B cell (primary cell): ENCODE measurements at regions not wholly inside any gene's neighbourhood (a gene's known extent, or its start where the extent isn't known, plus 50 kb on each side); places are given as distances from the start of the nearest gene placed in this dataset.

ENCODE experiments used
- EZH2 ChIP-seq: IDR thresholded peaks from 2 replicates; pipeline ENCODE4 v1.6.1; 2012; ENCODE audit warnings: borderline replicate concordance, low read depth, mild to moderate bottlenecking, moderate library complexity, low read length; ENCODE audit not compliant: insufficient read depth, poor library complexity, severe bottlenecking
- TF ChIP-seq, protein P1 (sequence below): fragments of 200-600 bp; IDR thresholded peaks from one replicate; pipeline ENCODE4 v1.8.0; 2022; ENCODE audit warnings: antibody characterized with exemption, mild to moderate bottlenecking

DNA sequence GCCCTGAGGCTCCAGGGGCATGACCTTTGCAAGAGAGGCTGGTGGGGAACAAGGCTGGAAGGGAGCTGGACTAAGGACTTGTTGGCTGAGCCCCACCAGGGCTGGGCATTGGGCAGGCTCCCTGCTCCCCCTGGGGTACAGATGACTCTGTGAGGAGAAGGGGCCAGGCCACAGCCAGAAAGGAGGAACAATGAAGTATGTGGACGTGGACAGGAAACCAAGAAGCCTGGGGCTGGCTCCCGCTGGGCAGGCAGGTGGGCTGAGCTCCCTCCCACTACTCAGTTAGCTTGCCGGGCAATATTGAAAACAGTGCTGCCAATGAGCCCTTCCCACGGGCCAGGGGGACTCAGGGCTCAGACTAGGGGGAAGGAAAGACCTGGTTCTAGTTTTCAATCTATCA, 66.1 kb upstream of the SPTLC1 start:
- TF ChIP-seq, protein P1, sequence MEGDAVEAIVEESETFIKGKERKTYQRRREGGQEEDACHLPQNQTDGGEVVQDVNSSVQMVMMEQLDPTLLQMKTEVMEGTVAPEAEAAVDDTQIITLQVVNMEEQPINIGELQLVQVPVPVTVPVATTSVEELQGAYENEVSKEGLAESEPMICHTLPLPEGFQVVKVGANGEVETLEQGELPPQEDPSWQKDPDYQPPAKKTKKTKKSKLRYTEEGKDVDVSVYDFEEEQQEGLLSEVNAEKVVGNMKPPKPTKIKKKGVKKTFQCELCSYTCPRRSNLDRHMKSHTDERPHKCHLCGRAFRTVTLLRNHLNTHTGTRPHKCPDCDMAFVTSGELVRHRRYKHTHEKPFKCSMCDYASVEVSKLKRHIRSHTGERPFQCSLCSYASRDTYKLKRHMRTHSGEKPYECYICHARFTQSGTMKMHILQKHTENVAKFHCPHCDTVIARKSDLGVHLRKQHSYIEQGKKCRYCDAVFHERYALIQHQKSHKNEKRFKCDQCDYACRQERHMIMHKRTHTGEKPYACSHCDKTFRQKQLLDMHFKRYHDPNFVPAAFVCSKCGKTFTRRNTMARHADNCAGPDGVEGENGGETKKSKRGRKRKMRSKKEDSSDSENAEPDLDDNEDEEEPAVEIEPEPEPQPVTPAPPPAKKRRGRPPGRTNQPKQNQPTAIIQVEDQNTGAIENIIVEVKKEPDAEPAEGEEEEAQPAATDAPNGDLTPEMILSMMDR = no peak
- no peak for TF ChIP-seq EZH2
